ENCODE measurements at regions not wholly inside any gene's neighbourhood (a gene's known extent, or its start where the extent isn't known, plus 50 kb on each side); places are given as distances from the start of the nearest gene placed in this dataset.
A peak's percentile ranks its signal among the peaks of the same experiment; 100 is the strongest.

DNA sequence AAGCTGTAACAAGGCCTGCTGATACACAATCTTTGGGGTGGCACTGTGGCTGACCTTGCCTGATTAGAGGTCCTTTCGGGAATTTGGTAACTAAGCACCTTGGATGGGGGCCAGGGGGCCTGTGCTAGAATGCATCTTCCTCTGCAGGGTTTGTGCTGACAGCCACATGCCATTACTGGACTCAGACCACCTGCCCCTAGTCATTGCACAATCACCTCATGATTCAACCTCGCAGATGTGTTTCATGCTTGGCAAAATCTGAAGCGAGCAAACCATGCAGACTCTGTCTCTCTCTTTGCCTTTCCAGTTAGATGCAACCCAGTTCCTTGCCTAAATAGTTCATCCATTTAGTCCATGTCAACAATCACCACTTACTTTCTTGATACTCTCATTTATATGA, 96.5 kb upstream of the ERCC6L2 start:
- Histone ChIP-seq H3K4me1 (peaks cover 0 to 26% (median 1%) of the 10 kb centered on the region in 4 donors), H3K9me3 (no peaks in the 10 kb centered on the region), H3K36me3 (no peaks in the 10 kb centered on the region), H3K4me3 (no peak overlapping the region), H3K27ac (no peak overlapping the region), H3K27me3 (no peaks in the 10 kb centered on the region)
- DNase-seq = peak in 1 of 2 donors; percentile 41
- intact Hi-C loops (cut with DNase I; ENCODE audit: low total_unique reads) = no loop called here
- TF ChIP-seq EP300 (IDR thresholded peaks at IDR 0.05) = no peak
- peak; percentile 43 to 58 (median 47) for TF ChIP-seq POLR2AphosphoS5 (IDR thresholded peaks at IDR 0.05)
- 56 to 78% (median 67%) methylated on average over 3 of the region's 3 CpGs for WGBS, 5 donors

GRCh38 chr9:95777136-95777535, 98.4 kb upstream of the ERCC6L2 start:
- intact Hi-C loops (cut with DNase I; ENCODE audit: low total_unique reads) = no loop called here
- H3K27ac ChIP-seq = peak overlapping the region in 1 of 5 donors; percentile 25

DNA sequence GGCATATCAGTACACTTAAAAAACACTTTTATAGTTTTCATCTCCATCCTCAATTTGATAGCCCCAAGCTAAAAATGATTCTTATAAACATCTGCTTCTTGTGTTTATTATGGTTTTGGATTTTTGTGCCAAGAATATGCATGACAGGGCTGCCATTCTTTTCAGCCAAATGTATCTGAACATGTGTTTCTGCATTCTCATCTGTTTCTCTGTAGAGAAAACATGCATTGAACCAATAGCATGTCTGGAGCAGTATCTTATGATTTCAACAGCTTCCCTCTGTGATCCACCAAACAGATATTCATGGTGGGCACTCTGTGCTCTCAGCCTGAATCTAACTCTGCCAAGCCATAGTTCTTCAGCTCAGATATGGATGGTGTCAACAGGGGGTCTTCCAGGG, 99.3 kb upstream of the ERCC6L2 start:
- no peak overlapping the region for H3K4me3 ChIP-seq
- H3K4me1 ChIP-seq = peaks cover 8 to 47% (median 16%) of the 10 kb centered on the region in 4 donors

More at GRCh38 chr9:95777136-95777535, 98.4 kb upstream of the ERCC6L2 start:
- Histone ChIP-seq H3K4me1 (peaks cover 0 to 38% (median 8%) of the 10 kb centered on the region in 4 donors), H3K36me3 (no peaks in the 10 kb centered on the region), H3K4me3 (no peak overlapping the region), H3K9me3 (no peaks in the 10 kb centered on the region), H3K27me3 (no peaks in the 10 kb centered on the region)
- no peak for DNase-seq
- TF ChIP-seq POLR2AphosphoS5 (IDR thresholded peaks at IDR 0.05) = no peak
- TF ChIP-seq, protein P1, sequence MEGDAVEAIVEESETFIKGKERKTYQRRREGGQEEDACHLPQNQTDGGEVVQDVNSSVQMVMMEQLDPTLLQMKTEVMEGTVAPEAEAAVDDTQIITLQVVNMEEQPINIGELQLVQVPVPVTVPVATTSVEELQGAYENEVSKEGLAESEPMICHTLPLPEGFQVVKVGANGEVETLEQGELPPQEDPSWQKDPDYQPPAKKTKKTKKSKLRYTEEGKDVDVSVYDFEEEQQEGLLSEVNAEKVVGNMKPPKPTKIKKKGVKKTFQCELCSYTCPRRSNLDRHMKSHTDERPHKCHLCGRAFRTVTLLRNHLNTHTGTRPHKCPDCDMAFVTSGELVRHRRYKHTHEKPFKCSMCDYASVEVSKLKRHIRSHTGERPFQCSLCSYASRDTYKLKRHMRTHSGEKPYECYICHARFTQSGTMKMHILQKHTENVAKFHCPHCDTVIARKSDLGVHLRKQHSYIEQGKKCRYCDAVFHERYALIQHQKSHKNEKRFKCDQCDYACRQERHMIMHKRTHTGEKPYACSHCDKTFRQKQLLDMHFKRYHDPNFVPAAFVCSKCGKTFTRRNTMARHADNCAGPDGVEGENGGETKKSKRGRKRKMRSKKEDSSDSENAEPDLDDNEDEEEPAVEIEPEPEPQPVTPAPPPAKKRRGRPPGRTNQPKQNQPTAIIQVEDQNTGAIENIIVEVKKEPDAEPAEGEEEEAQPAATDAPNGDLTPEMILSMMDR (IDR thresholded peaks at IDR 0.05) = no peak
- no peak for TF ChIP-seq EP300 (IDR thresholded peaks at IDR 0.05)
- no peak for TF ChIP-seq POLR2A (IDR thresholded peaks at IDR 0.05)

GRCh38 chr9:95775191-95775590, 100.3 kb upstream of the ERCC6L2 start:
- H3K36me3 ChIP-seq = no peaks in the 10 kb centered on the region
- TF ChIP-seq, protein P1 (IDR thresholded peaks at IDR 0.05) = no peak
- TF ChIP-seq EP300 (IDR thresholded peaks at IDR 0.05) = no peak
- no peak for TF ChIP-seq POLR2A (IDR thresholded peaks at IDR 0.05)
- intact Hi-C loops (cut with DNase I; ENCODE audit: low total_unique reads) = no loop called here
- no peaks in the 10 kb centered on the region for H3K27me3 ChIP-seq
- peaks cover 8 to 57% (median 25%) of the 10 kb centered on the region in 4 donors for H3K4me1 ChIP-seq
- no peak overlapping the region for H3K27ac ChIP-seq
- no peak for DNase-seq
- 92 to 98% (median 95%) methylated on average over 5 of the region's 5 CpGs for WGBS, 5 donors
- no peak overlapping the region for H3K4me3 ChIP-seq
- no peaks in the 10 kb centered on the region for H3K9me3 ChIP-seq

More for the DNA sequence above, 99.3 kb upstream of the ERCC6L2 start:
- intact Hi-C loops (cut with DNase I; ENCODE audit: low total_unique reads) = no loop called here
- H3K36me3 ChIP-seq = no peaks in the 10 kb centered on the region
- no peak overlapping the region for H3K27ac ChIP-seq
- TF ChIP-seq, protein P1 (IDR thresholded peaks at IDR 0.05) = no peak
- no peak for TF ChIP-seq POLR2AphosphoS5 (IDR thresholded peaks at IDR 0.05)
- no peak for TF ChIP-seq POLR2A (IDR thresholded peaks at IDR 0.05)
- DNase-seq = no peak
- no peaks in the 10 kb centered on the region for H3K27me3 ChIP-seq
- H3K9me3 ChIP-seq = no peaks in the 10 kb centered on the region

- H3K9me3 ChIP-seq = no peaks in the 10 kb centered on the region
- no peak for DNase-seq
- intact Hi-C loops (cut with DNase I; ENCODE audit: low total_unique reads) = no loop called here
- 50 to 89% (median 67%) methylated on average over 3 of the region's 3 CpGs for WGBS, 5 donors
- H3K4me1 ChIP-seq = peaks cover 8 to 47% (median 25%) of the 10 kb centered on the region in 4 donors
- no peak overlapping the region for H3K4me3 ChIP-seq
- H3K27me3 ChIP-seq = no peaks in the 10 kb centered on the region
- no peaks in the 10 kb centered on the region for H3K36me3 ChIP-seq
- H3K27ac ChIP-seq = peak overlapping the region; percentile 66 to 85 (median 79)
- no peak for TF ChIP-seq EP300 (IDR thresholded peaks at IDR 0.05)
- no peak for TF ChIP-seq POLR2AphosphoS5 (IDR thresholded peaks at IDR 0.05)
- TF ChIP-seq POLR2A (IDR thresholded peaks at IDR 0.05) = no peak
- TF ChIP-seq, protein P1 (IDR thresholded peaks at IDR 0.05) = no peak
Measured at GRCh38 chr9:95773053-95773418, 102.5 kb upstream of the ERCC6L2 start.
